ENCODE measurements at regions not wholly inside any gene's neighbourhood (a gene's known extent, or its start where the extent isn't known, plus 50 kb on each side); places are given as distances from the start of the nearest gene placed in this dataset.

DNA sequence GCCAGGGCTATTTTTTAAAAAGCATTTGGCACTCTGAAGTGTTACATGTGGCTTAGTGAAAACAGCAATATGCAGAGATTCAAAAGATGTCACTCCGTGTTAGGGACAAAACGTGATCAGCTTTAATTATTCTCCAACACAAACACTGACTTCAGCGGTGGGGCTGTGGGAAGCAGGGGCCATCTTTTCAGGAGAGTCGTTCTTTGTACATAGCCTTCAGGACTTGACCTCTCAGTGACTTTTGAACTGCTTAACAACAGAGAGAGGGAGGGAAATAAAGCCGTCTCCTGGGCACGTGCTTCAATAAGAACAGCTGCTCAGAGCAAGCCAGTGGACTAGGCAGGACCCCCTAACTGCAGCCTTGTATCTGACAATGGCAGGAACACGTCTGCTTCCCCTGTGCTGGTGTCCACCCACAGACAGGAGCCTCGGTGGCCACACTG, 95.0 kb upstream of the HDAC4 start:
- intact Hi-C loops (cut with DNase I): no loop called here
- DNase-seq: peak in 1 of 42 donors; percentile 0

DNA sequence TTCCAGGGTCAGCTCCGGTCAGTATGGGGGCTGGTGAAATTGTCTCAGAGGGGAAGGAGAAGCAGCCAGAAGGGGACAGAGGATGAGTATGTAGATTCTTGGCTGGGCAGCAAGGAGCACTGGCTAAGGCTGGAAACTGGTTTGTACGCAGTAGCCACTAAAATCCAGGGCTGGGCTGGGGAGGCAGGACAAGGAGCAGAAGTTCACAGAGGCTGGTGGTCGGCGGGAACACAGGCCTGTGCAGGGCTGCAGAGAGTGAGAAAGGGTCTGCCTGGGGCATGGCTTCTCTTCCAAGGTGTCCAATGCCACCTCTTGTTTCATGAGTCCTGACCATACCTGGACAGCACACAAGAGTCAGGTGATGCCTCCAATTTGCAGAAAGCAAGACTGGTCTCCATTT, 94.4 kb upstream of the HDAC4 start:
- intact Hi-C loops (cut with DNase I): no loop called here

DNA sequence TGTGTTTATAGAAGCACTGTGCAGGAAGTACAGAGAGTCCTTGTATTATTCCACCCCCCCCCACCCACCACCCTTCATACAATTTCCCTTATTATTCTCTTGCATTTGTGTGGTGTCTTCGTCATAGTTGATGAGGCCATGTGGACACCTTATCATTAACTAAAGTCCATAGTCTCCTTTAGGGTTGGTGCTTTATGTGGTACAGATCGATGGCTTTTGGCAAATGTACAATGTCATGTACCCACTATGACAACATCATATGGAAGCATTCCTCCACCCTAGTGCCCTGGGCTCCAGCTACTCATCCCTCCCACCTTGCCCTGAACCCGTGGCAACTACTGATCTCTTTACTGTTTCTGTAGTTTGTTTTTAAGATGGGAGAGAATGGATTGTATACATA, 93.8 kb upstream of the HDAC4 start:
- intact Hi-C loops (cut with DNase I): no loop called here
- DNase-seq: no peak

More for the DNA sequence above, 94.4 kb upstream of the HDAC4 start:
- DNase-seq: peak in 1 of 42 donors; percentile 0

DNA sequence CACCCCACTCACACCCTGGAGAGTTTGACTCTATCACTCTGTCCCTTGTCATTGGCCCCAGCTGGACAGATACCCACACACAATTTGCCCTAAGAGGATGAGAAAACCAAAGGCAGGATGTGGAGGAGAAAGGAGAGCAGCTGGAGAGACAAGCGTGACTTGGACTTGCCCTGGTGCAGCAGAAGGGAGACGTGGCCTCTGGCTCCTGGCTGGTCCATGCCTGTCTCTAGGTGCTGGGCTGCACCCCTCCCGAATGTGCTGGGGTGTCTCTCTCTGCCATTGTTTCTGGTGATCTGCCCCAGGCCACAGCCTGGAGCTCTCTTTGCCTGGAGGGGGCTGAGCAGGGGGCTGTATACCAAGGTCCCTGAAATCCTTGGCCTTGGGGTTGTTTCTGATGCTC, 88.7 kb upstream of the HDAC4 start:
- DNase-seq: no peak
- intact Hi-C loops (cut with DNase I): no loop called here

DNA sequence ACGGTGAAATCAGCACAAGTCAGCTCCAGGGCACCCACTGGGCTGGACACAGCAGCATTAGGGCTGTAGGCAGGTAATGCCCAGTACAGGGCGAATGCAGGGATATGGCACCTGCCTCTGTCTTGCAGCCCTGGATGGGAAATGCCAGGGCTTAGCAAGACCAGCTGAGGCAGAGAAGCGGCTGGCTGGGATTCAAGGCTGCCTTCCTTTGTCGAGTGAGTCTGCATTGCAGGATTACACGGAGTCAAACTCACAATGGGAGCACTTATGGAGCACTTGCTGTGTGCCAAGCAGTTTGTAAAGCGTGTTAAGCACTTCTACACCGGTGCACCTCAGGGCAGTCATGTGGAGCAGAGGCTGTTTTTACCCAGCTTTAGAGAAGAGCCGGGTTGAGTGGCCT, 87.3 kb upstream of the HDAC4 start:
- intact Hi-C loops (cut with DNase I): no loop called here
- DNase-seq: no peak

DNA sequence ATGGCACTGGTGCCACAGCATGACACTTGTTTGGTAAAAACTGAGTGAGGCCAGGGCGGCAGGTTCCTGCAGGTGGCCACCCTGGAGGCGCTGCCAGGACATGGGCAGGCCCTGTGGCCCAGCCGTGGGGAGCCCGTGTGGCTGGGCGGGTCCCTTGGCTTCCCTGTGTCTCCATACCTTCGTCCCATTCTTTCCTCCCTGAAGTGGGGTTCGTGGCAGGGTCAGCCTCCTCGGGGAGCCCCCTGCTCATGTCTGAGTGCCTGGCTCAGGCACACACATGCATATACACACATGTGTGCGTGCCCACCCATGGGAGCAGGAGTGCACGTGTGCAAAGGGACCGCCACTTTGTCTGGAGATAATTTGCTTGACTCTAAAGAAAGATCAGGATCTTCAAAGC, 86.5 kb upstream of the HDAC4 start:
- no peak for DNase-seq

DNA sequence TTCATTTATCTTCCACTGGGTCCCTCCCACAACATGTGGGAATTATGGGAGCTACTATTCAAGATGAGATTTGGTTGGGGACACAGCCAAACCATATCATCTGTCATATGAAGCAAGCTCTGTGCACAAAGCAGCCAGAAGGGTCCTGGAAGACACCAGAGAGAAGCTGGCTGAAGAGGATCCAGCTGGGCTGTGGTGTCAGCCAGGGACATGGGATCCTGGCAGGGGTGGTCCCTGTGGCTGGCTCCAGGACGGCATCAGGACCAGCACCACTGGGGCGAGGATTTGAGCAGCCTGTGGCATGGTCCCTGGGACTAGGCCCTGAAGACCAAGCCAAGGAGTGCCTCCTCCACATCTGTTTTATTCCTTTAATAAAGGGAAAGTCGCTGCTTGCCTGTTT, 84.8 kb upstream of the HDAC4 start:
- no peak for DNase-seq
- intact Hi-C loops (cut with DNase I): no loop called here

More for the DNA sequence above, 86.5 kb upstream of the HDAC4 start:
- intact Hi-C loops (cut with DNase I): no loop called here

DNA sequence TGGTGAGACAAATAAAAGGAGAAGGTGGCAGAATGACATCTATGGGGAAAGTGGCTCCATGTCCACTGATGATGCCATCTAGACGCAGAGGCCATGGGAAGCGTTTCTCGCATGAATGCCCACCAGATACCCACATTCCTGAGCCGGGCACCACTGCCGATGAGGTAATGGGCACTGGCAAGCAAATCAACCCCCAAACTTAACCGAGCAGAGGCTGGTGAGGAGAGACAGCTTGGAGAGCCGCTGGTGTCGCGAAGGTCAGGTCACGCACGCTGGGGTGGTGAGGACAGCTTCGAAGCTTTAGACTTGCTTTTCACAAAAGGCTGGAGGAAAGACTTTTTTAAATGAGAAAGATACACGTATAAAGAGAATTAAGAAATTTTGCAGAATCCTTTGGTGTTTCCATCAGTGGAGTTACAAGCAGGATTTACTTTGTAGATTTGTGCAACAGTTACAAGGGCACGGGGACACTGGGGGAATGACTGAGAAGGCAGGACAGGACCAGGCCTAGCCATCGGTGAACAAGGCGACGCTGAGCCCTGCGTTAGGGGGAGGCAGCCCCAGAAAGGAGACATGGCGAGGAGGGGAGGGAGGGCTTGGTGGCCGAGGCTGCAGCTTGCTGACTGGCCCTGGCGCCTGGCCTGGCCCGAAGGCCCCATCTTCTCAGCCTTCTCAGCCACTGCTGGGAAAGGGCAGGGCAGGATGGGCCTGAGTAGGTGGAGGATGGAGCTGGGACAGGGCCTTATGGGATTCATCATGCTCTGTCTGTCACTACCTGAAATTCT, 83.9 kb upstream of the HDAC4 start:
- intact Hi-C loops (cut with DNase I): no loop called here
- peak in 1 of 42 donors; percentile 0 for DNase-seq

DNA sequence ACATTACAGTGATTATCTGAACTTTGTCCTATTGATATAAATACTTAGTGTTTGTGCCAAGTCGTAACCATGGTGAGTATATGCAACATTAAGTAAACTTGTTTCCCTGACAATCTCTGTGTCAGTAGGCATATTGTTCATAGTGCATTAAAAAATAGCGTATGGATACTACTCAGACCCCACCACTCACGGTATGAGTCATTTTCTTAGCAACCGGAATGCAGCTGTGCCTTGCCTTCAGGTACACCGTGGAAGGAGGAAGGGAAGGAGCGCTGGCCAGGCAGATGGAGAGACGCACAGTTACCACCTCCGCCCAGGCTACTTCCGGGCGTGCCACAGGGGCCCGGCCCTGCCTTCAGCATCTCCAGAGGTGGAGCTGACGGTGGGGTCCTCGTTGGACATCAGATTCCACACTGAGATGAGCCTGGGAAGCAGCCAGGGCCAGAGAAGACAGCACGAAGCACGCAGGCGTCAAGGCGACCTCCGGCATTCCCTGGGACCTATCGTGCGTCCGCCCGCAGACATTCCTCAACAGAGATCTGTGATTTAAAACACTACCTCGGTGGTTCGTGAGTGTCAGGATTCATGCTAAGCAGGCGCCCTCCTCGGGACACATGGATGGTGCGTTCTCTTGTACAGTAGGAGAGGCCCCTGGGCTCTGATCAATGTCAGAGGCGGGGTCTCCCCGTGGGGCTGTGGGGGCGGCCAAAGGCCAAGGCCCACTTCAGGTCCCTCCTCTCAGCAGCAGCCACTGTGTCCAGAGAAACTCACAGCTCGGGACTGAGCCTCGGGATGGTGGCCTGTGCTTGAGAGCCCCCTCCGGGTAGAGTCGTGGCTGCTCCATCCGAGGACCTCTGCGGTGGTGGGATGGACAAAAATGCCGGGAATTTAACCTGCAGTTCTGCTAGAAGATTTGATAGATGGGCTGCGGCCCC, 82.2 kb upstream of the HDAC4 start:
- no peak for DNase-seq
- intact Hi-C loops (cut with DNase I): no loop called here

DNA sequence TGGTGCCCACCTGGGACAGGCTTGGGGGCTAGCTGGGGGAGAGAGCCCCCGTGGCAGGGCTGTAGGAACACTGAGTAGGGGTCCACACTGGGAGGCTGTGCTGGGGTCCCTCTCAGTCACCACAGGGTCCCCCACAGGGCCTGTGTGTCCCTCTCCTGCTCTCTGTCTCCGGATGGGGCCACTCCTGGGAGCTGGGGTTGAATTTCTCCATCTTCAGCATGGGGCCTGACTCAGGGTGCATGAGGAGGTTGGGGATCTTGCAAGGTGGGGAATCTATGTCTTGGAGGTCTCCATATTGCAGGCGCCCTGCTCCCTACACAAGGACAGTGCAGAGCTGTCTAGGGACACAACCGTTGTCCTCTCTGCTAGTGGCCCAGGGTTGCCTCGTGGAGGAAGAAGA, 78.7 kb upstream of the HDAC4 start:
- intact Hi-C loops (cut with DNase I): no loop called here
- no peak for DNase-seq

DNA sequence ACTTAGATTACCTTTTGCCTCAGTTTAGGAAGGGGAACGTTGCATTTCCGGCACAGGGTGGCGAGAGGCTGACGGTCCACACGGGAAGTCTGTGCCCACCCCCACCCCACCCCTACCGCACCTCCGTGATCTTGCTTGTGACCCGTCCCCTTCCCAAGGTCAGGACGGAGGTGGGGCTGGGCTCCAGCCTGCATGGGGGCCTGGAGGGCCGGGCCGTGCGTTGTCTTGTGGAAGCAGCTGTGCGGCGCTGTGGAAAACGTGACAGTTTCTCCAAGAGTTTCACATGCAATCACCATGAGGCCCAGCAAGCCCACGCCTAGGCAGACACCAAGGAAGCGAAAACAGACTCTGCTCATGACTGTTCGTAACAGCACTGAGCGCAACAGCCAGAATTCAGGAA, 76.8 kb upstream of the HDAC4 start:
- intact Hi-C loops (cut with DNase I): no loop called here
- DNase-seq: no peak

DNA sequence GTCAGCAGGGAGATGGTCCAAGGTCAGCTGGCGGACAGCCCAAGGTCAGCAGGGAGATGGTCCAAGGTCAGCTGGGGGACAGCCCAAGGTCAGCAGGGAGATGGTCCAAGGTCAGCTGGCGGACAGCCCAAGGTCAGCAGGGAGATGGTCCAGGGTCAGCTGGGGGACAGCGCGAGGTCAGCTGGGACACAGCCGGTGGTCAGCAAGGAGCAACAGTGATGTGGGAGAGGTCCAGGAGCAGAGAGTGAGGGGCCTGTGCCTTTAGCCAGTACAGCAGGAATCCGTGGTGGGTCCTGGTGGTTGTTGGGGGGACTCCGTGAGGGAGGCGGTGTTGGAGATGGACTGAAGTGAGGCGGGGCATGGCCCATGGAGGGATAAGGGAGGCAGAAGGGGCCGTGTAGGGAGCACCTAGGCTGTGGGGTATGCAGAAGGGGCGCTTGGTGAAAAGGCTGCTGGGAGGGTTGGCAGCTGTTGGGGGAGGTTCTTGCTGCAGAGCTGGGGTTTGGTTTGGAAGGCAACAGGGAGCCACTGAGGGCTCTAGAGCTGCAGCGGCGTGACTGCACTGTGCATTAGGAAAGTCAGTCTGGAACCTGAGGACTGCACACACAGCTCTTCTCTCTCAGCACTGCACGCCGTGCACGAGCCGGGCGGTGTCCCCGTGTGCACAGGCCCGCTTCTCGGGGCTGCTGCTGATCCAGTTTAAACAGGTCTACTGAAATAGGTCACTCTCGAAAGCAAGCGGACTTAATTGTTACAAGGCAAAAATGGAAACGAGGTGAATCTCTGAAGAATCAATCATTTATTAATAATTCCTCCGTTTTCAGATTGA, 76.2 kb upstream of the HDAC4 start:
- intact Hi-C loops (cut with DNase I): no loop called here
- no peak for DNase-seq

DNA sequence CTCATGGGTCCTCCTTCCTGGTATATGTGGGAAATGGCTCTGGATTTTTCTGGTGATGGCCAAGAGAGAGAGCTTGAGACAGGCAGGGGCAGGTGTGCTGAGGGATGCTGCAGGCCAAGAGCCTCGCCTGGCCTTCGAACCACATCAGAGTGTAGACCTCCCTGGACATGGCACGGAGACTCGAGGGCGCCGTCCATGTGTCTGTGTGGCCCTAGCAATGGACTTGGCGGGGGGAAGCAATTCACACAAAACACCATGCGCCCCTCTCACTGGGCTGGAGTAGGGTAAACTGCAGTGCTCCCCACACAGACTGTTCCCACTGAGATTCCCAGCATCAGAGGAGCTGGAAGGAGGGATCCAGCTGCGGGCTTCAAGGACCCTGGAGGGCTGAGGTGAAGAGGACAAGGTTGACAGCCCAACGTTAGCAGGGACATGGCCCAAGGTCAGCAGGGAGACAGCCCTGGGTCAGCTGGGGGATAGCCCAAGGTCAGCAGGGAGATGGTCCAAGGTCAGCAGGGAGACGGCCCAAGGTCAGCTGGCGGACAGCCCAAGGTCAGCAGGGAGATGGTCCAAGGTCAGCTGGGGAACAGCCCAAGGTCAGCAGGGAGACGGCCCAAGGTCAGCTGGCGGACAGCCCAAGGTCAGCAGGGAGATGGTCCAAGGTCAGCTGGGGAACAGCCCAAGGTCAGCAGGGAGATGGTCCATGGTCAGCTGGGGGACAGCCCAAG, 75.4 kb upstream of the HDAC4 start:
- DNase-seq: no peak
- intact Hi-C loops (cut with DNase I): no loop called here

DNA sequence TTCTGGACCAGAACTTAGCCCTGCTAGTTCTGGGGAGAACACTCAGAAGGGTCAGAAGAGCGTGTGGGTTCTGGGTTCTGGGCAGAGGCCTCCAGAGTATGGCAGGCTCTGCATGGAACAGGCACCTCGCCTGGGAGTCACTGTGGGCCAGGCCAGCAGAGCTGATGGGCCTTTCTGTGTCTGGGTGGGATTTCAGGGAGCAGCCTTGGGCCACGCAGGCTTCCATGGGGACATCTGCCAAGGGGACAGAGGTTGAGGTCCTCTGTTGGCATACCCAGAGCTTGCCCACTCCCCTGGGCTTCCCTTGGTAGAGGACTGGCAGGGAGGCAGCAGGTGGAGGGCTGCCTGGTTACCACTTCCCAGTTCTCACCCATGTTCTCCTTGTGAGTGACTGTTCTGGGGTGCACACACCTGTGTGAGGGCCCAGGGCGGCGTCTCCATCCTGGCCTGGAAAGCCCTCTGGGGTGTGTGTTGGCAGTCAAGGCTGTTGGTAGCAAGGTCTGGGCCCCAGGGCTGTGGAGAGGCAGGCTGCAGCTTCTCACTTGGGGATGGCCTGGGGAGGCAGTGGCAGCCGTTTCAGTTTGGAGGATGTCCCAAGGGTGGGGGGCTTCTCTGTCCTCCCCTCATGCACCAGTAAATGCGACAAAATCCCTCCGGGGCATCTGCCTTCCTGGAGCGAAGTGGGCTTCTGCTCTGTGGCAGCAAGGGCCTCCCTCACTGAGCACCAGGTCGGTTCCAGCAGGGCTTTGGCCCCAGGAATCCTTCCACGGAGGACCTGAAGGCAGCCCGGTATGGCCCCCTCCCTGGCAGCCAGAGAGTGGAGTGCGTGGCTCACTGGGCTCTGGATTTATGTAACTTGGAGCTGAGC, 74.6 kb upstream of the HDAC4 start:
- peak in 2 of 42 donors; percentile 11 to 23 for DNase-seq
- intact Hi-C loops (cut with DNase I): no loop called here

DNA sequence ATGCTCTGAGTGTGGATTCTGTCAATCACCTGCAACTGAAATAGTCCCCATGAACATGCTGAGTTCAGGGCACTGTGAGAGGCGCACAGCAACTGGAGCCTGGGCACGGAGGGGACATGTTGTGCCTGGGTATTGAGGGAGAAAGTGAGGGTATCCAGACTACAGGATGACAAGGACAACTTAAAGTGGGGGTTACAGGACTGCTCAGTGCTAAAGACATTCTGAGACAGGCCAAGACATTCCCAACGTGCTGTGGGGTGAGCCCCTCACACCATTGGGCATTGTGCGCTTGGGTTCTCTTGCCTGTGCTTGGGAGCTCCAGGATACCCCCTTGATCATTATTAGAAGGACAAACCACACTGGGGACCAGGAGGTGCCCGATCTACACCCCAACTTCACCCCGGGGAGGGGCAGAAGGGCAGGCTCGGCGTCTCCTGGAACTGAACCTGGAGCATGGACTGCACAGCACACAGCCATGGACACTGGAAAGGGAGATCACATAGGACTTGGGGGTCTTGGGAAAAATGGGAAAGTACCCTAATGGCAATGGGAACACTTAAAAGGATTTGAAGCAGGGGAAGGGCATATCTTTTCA, 72.5 kb upstream of the HDAC4 start:
- intact Hi-C loops (cut with DNase I): no loop called here
- DNase-seq: peak in 3 of 42 donors; percentile 2 to 18 (median 9)

DNA sequence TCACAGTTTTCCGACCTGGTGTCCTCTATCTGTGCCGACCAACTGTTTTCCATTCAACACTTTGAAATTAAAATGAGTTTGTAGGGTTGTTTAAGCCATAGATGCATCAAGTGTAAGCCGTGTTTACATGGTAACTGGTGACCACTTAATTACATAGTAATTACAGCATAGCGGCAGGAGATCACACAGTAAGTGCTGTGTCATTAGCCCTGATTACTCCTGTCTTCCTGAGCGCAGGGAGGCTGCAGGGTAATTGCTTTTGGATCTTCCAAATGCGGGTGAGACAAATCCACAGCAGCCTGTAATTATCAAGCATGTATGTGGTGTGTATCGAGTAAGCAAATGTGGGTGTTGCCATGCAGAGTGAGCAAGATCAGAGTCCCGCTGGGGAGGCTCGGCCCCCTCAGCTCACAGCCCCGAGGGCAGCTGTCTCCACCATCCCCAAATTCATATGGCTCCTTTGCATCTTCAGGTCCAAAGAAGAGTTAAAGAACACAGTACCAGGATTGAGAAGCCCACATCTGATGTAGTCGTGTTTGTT, 71.5 kb upstream of the HDAC4 start:
- DNase-seq: peak in 5 of 42 donors; percentile 1 to 9 (median 5)
- intact Hi-C loops (cut with DNase I): no loop called here

All from head of caudate nucleus (tissue), 42 donors.